Kidney epithelial cell (primary cell): ENCODE measurements at regions not wholly inside any gene's neighbourhood (a gene's known extent, or its start where the extent isn't known, plus 50 kb on each side); places are given as distances from the start of the nearest gene placed in this dataset.

Experiments
- DNase-seq: peaks from one replicate; pipeline ENCODE4 v3.0.0-alpha.2; 2010; ENCODE audit warnings: low read depth
- H3K27me3 ChIP-seq: 2 replicates; pipeline ENCODE4 v1.6.0; 2011; ENCODE audit warnings: low read length; ENCODE audit not compliant: control insufficient read depth, insufficient read depth
- H3K36me3 ChIP-seq: 2 replicates; pipeline ENCODE4 v1.5.1; 2011; ENCODE audit warnings: low read length; ENCODE audit not compliant: control insufficient read depth, insufficient read depth
- H3K4me3 ChIP-seq: 2 replicates; pipeline ENCODE4 v1.5.1; 2011; ENCODE audit warnings: low read depth, mild to moderate bottlenecking, control low read depth, low read length
- TF ChIP-seq, protein P1 (sequence below): IDR thresholded peaks from 2 replicates; pipeline ENCODE4 v1.5.1; 2011; ENCODE audit warnings: mild to moderate bottlenecking, moderate library complexity, low read length, control low read depth, inconsistent platforms; ENCODE audit not compliant: insufficient read depth, poor library complexity, severe bottlenecking

DNA sequence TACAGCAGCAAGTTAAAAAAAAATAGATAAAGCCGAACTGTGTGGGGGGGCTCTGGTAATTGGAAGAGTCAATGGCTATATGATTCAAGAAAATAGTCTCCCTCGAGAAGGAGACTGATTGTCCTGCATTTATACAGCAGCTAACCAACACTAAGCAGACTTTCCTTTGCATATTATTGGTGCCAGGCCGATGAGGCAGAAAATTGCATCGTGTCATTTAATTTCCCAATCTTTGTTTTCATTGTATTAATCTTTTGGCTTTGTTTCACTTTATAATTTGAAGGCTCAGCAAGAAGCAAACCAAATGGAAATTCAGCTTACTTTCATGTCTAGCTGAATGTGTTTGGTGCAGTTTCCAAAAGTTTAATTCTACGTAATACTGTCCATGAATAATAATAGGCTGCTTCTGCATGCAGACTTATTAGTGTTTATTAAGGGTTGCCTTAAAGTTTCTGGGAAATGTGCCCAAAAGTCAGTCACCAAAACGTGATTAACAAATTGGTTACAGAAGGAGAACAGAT lies 258.5 kb downstream of the HACE1 start:
- Histone ChIP-seq H3K4me3 (no peak overlapping the region), H3K36me3 (no peaks in the 10 kb centered on the region), H3K27me3 (no peaks in the 10 kb centered on the region)
- no peak for DNase-seq
- TF ChIP-seq, protein P1, sequence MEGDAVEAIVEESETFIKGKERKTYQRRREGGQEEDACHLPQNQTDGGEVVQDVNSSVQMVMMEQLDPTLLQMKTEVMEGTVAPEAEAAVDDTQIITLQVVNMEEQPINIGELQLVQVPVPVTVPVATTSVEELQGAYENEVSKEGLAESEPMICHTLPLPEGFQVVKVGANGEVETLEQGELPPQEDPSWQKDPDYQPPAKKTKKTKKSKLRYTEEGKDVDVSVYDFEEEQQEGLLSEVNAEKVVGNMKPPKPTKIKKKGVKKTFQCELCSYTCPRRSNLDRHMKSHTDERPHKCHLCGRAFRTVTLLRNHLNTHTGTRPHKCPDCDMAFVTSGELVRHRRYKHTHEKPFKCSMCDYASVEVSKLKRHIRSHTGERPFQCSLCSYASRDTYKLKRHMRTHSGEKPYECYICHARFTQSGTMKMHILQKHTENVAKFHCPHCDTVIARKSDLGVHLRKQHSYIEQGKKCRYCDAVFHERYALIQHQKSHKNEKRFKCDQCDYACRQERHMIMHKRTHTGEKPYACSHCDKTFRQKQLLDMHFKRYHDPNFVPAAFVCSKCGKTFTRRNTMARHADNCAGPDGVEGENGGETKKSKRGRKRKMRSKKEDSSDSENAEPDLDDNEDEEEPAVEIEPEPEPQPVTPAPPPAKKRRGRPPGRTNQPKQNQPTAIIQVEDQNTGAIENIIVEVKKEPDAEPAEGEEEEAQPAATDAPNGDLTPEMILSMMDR: no peak

DNA sequence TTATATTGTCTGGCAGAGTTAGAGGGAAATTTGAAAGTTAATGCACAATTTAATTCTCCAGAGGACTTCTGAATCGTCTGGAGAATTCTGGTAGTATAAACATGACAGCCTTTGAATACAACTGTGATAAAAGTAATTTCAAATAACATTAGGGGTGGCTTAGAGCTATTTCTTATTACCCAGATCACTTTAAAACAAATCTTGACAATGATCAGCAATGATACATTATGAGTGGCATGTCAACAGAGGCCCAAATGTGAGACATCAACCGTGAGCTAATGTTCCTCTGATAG lies 259.1 kb downstream of the HACE1 start:
- Histone ChIP-seq H3K4me3 (no peak overlapping the region), H3K27me3 (no peaks in the 10 kb centered on the region), H3K36me3 (no peaks in the 10 kb centered on the region)
- TF ChIP-seq, protein P1: no peak
- DNase-seq: no peak

DNA sequence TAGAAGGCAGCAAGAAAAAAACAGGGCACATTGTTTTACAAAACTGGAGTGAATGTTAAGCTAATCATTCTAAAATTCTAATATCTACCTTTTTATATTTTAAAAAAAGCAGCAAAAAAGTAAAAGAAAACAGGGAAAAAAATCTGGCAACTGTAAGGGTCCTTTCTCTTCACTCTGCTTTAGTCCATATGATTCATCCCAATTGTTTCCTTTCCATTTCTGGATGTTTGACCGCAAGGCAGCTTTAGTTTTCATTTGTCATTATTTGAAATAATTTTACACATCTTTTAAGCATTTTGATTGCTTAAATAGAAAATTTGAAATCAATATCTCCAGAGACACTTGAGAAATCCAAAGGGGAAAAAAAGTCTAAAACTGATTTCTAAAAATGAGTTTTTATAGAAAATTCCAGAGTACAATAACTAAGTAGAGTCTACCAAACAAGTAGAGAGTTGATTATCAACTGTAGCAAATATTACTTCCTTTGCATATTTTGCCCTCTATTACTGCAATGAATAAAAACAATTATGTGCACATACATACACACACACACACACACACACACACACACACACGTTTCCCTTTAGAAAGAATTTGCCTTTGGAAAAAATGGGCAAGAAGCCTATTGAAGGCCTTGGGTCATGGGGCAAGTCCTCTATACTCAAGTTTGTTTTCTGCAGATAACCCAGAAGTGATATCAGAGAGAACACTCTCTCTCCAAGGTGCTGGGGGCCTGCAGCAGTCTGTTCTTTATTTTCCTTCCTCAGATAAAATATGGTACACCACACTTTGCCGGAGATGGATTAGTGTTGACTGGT lies 259.7 kb downstream of the HACE1 start:
- no peaks in the 10 kb centered on the region for H3K36me3 ChIP-seq
- no peak for DNase-seq
- H3K27me3 ChIP-seq: no peaks in the 10 kb centered on the region
- TF ChIP-seq, protein P1: no peak
- no peak overlapping the region for H3K4me3 ChIP-seq

DNA sequence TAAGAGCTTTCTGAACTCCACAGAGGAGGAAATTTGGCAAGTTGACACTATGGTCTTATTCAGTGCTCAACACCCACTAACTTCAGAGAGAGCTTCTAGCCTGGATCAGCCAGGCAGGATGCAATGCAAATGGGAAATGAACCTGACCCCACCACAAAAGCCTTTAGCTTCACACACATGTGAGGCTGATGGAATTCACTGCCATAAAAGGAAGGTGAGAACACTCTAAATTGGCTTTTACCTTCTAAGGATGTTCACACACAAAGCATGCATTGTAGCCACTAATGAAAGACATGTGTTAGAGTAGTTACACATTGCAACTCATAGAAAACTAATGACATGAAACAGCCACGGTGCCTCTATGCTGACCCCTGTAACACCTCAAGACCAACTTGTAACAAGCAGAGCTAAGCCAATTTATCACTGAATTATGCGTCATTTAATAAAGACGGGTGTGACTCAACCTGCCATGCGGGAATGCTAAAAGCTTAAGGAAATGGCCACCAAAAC lies 262.1 kb downstream of the HACE1 start:
- no peak for DNase-seq
- TF ChIP-seq, protein P1: no peak

DNA sequence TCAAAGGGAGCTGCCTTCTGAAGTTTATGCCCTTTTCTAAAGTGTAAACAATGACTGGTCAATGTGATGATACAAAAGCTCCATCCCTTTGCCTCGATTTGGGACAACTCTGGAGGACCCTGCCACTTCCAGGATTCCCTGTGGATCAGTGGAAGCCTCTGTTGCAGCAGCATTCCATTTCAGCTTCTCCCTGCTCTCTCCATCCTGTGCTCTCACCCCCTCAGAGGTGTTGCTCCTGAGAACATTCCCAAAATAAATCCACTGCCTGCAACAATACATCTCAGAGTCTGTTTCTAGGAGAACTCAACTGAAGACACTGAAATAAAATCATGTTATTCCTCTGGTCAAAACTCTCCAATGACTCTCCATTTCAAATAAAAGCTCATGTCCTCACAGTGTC lies 263.6 kb downstream of the HACE1 start:
- Histone ChIP-seq H3K36me3 (no peaks in the 10 kb centered on the region), H3K27me3 (no peaks in the 10 kb centered on the region), H3K4me3 (no peak overlapping the region)
- TF ChIP-seq, protein P1: no peak
- DNase-seq: no peak

More for the DNA sequence above, 262.1 kb downstream of the HACE1 start:
- no peak overlapping the region for H3K4me3 ChIP-seq
- H3K27me3 ChIP-seq: no peaks in the 10 kb centered on the region
- no peaks in the 10 kb centered on the region for H3K36me3 ChIP-seq
